Osteoblast (primary cell): ENCODE measurements at regions not wholly inside any gene's neighbourhood (a gene's known extent, or its start where the extent isn't known, plus 50 kb on each side); places are given as distances from the start of the nearest gene placed in this dataset.

Source experiments
- DNase-seq: peaks from one replicate; pipeline ENCODE4 v3.0.0; 2011; ENCODE audit warnings: low spot score, mixed read lengths; ENCODE audit not compliant: insufficient read length; ENCODE audit errors: missing footprints
- H2AFZ ChIP-seq: 2 replicates; pipeline ENCODE4 v1.6.0; 2011; ENCODE audit warnings: mild to moderate bottlenecking, low read length
- H3K27ac ChIP-seq: 2 replicates; pipeline ENCODE4 v1.5.1; 2011; ENCODE audit warnings: mild to moderate bottlenecking, low read depth, low read length, moderate library complexity
- H3K27me3 ChIP-seq: 2 replicates; pipeline ENCODE4 v1.6.0; 2012; ENCODE audit warnings: mild to moderate bottlenecking, control low read depth, inconsistent platforms, low read length, moderate library complexity; ENCODE audit not compliant: insufficient read depth
- H3K36me3 ChIP-seq: 2 replicates; pipeline ENCODE4 v1.5.1; 2011; ENCODE audit warnings: mild to moderate bottlenecking, low read length, control low read depth, moderate library complexity; ENCODE audit not compliant: insufficient read depth
- H3K4me1 ChIP-seq: 2 replicates; pipeline ENCODE4 v1.5.1; 2011; ENCODE audit warnings: mild to moderate bottlenecking, low read length, control low read depth, moderate library complexity; ENCODE audit not compliant: insufficient read depth
- H3K4me2 ChIP-seq: 2 replicates; pipeline ENCODE4 v1.6.0; 2011; ENCODE audit warnings: mild to moderate bottlenecking, low read length; ENCODE audit not compliant: insufficient read depth
- H3K4me3 ChIP-seq: fragments of 200-600 bp; sonication (generic); 3 replicates; pipeline ENCODE4 v1.5.1; 2012; ENCODE audit warnings: mild to moderate bottlenecking, low read length, inconsistent platforms; ENCODE audit not compliant: insufficient read depth
- H3K79me2 ChIP-seq: 2 replicates; pipeline ENCODE4 v1.6.0; 2012; ENCODE audit warnings: mild to moderate bottlenecking, low read length, control low read depth, inconsistent platforms; ENCODE audit not compliant: insufficient read depth
- H3K9me3 ChIP-seq: 2 replicates; pipeline ENCODE4 v1.5.1; 2011; ENCODE audit warnings: low read depth, low read length, control low read depth
- H4K20me1 ChIP-seq: 2 replicates; pipeline ENCODE4 v1.6.0; 2012; ENCODE audit warnings: mild to moderate bottlenecking, low read length, control low read depth; ENCODE audit not compliant: insufficient read depth
- CTCF ChIP-seq: IDR thresholded peaks from 2 replicates; pipeline ENCODE4 v1.5.1; 2011; ENCODE audit warnings: mild to moderate bottlenecking, low read depth, low read length, moderate library complexity; ENCODE audit errors: extremely low read depth

GRCh38 chr13:47142105-47142504 lies 245.3 kb upstream of the HTR2A start:
- H3K4me3 ChIP-seq = no peak overlapping the region
- H3K4me2 ChIP-seq = no peak overlapping the region
- H2AFZ ChIP-seq = no peak overlapping the region
- no peaks in the 10 kb centered on the region for H3K27me3 ChIP-seq
- H3K27ac ChIP-seq = no peak overlapping the region
- H3K36me3 ChIP-seq = no peaks in the 10 kb centered on the region
- H4K20me1 ChIP-seq = no peaks in the 10 kb centered on the region
- no peak for DNase-seq
- no peaks in the 10 kb centered on the region for H3K9me3 ChIP-seq
- no peaks in the 10 kb centered on the region for H3K4me1 ChIP-seq
- H3K79me2 ChIP-seq = no peaks in the 10 kb centered on the region
- TF ChIP-seq CTCF = no peak

- DNase-seq = no peak
- Histone ChIP-seq H3K27me3 (no peaks in the 10 kb centered on the region), H3K4me3 (no peak overlapping the region), H3K4me2 (no peak overlapping the region), H3K36me3 (no peaks in the 10 kb centered on the region), H3K27ac (no peak overlapping the region), H2AFZ (no peak overlapping the region), H3K9me3 (no peaks in the 10 kb centered on the region), H3K4me1 (no peaks in the 10 kb centered on the region), H3K79me2 (no peaks in the 10 kb centered on the region), H4K20me1 (no peaks in the 10 kb centered on the region)
- TF ChIP-seq CTCF = no peak
Observed at GRCh38 chr13:47139519-47139918, 242.7 kb upstream of the HTR2A start.

- Histone ChIP-seq H3K27me3 (no peaks in the 10 kb centered on the region), H3K79me2 (no peaks in the 10 kb centered on the region), H3K36me3 (no peaks in the 10 kb centered on the region), H3K4me1 (no peaks in the 10 kb centered on the region), H4K20me1 (no peaks in the 10 kb centered on the region), H2AFZ (no peak overlapping the region), H3K9me3 (no peaks in the 10 kb centered on the region), H3K27ac (no peak overlapping the region), H3K4me2 (no peak overlapping the region), H3K4me3 (no peak overlapping the region)
- no peak for DNase-seq
- TF ChIP-seq CTCF = no peak
Observed at GRCh38 chr13:47136504-47136941, 239.7 kb upstream of the HTR2A start.

GRCh38 chr13:47135800-47136503 lies 239.1 kb upstream of the HTR2A start:
- H3K79me2 ChIP-seq = no peaks in the 10 kb centered on the region

More at GRCh38 chr13:47135800-47136503, 239.1 kb upstream of the HTR2A start:
- Histone ChIP-seq H3K4me2 (no peak overlapping the region), H2AFZ (no peak overlapping the region), H3K9me3 (no peaks in the 10 kb centered on the region), H3K4me3 (no peak overlapping the region), H3K27me3 (no peaks in the 10 kb centered on the region), H4K20me1 (no peaks in the 10 kb centered on the region), H3K27ac (no peak overlapping the region), H3K4me1 (no peaks in the 10 kb centered on the region), H3K36me3 (no peaks in the 10 kb centered on the region)
- no peak for DNase-seq
- no peak for TF ChIP-seq CTCF
